Brain pericyte (primary cell): ENCODE measurements at regions not wholly inside any gene's neighbourhood (a gene's known extent, or its start where the extent isn't known, plus 50 kb on each side); places are given as distances from the start of the nearest gene placed in this dataset.

Experiments used
- DNase-seq: peaks from one replicate; pipeline ENCODE4 v3.0.0-alpha.2; 2012; ENCODE audit warnings: low read depth, low spot score

DNA sequence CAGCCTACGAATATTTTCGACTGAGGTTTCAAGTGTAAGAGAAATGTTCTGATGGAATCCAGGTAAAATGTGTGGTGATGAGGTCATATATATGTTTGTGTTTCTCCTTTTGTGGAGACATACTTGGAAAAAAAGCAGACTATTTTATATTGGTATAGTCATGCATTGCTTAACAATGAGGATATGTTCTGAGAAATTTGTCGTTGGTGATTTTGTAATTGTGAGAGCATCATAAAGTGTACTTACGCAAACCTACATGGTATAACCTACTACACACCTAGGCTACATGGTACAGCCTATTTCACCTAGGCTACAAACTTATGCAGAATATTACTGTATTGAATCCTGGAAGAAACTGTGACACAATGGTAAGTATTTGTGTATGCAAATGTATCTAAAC lies 1849.9 kb upstream of the CELF4 start:
- DNase-seq = no peak

DNA sequence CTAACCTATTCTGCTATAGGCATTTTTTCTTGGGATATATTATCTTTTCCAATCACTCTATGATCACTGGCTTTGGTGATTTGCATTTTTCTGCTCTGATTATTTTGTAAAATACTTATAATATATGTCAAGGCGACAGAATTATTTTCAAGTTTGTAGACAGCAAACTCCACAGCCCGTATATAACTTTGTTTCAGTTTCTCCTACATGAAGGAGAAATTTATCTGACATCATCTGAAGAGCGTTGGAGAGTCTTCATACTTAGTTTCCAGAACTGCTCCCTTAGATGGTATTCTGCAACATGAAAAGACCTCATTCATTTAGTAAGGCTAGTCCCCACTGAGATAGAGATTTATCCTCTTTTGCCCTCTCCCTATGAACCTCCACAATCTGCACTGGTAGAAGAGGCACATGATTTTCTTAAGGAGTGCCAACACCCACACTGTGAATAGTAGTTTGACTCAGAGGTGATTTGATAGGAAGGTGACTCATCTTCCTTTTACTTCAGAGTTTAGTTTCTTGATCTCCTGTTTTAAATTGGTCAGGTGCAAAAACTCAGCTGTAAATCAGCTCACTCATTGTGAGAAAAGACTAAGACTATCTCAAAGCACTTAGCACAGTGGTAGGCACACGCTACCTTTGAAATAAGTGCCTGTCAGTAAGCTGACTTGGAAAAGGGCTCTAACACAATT lies 1848.6 kb upstream of the CELF4 start:
- DNase-seq = no peak

DNA sequence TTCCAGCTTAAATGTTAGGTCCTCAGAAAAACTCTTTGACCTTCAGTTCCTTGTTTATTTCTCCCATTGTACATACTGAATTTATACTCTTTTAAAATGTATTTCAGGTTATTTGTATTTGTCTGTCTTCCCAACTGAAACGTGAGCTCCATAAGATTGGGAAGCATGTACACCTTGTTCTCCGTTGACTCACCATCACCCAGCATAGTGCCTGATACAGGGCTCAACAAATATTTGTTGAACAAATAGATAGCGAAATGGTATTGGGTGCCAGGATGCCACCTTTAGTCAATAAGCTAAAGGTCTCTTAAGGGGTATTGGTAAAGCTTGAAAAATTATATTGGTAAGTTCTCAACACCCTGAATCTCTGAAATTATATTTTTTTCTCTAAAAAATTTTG lies 1841.3 kb upstream of the CELF4 start:
- no peak for DNase-seq

DNA sequence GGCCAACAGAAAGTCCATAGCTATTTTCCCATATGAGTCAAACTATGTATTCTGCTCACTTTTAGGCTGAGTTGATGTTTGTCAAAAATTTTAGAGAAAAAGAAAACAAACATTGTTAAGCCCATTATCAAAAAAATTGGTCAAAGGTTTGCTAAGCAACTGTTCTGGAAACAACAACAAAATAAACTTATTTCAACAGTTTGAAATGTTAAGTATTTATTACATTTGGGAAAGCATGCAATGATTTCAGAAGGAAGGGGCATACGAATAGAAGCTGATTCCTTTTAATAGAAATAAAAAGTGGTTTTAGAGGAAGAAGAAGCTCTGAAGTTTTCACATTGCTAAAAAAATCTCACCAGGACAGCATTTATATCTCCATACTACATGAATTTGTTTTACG lies 1837.5 kb upstream of the CELF4 start:
- DNase-seq = no peak

DNA sequence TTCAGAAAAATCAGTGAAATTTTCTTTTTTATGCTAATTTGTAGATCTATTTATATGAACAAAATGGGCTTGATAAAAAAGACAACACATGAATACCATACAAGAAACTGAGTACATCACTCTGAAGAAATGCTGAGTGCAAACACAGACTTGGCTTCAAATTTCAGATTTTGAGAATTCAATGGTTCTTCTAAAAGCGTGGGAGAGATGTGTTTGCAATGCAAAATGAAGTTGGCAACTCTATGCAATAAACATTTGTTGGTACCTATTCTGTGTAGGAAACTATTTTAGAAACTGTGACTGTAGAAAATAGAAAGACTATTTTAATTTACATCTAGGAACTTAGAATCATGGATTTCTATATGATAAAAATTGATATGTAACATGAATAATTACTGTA lies 1834.1 kb upstream of the CELF4 start:
- DNase-seq = no peak

DNA sequence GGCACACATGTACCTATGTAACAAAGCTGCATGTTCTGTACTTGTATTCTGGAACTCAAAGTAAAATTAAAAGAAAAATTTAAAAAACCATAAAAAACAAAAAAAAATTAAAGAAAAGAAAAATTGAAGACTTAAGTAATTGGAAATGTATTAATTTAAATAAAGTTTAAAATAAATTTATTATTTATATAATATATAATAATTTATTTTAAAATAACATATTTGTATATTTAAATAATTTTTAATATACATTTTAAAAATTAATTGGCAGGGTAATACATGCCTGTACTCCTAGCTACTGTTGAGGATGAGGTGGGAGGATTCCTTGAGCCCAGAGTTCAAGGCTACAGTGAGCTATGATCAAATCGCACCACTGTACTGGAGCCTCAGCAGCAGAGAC lies 1830.6 kb upstream of the CELF4 start:
- DNase-seq = no peak

DNA sequence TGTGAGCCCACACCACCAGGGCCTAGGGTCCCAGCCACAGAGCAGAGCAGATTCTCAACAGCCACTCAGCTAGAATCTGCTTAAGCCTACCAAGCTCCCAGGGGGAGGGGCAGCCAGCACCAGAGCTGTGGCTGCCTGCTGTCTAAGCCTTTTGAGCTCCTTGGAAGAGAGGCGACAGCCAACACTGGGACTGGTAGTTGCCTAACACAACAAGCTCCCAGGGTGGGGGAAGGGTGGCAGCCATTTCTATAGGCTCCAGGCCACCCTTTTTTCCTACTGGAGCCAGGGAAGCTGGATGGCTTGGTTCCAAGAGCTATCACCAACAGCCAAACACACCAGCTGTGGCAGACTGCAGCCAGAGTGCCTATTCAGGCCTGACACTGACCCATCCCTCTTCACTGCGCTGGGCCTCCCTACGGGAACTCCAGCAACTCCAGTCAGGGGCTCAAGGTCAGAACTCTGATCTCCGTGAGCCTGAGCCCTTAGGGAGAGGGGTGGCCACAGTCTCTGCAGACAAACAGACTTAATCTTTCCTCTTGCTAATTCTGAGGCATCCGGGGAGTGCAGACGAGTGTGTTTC lies 1824.3 kb upstream of the CELF4 start:
- no peak for DNase-seq

DNA sequence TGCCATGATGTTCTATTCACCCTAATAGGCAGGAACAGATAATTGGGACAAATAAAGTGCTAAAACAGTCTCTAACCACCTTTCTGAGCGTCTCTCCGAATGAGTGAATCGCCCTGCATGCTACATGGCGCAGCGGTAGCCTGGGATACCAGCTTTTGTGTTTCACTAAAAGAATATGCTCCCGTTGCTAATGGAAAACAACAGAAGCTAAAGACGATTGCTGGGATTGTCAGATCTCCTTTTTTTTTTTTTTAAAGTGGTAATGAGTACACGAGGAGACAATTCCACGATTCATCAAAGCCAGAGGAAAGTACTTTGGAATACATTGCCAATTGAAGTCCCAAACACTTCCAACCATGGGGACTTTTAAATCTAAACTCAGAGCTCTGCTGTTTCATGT lies 1815.3 kb upstream of the CELF4 start:
- no peak for DNase-seq

DNA sequence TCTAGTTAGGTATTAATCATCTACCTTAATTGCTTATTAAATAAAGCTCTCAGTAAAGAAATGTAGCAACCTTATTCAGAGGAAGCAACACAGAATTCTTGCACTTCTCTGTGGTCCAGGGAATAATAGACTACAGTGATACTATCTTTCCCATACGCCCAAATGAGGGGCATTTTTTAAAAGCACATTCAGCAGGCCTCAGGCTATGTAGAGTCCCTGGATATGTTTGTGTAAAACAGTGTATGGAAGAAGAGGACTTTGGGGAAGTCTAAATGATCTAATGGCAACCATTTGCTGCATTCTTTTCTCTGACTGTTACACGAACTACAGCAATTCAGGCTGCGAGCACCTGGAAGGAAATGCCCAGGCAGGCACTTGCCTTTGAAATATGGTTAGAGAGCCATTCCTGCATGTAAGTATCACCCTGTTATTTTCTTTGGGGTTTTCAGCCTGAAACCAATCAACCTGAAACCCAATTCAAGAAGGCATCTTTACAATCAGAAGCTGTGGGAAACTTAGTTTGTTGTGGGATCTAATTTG lies 1814.7 kb upstream of the CELF4 start:
- no peak for DNase-seq

DNA sequence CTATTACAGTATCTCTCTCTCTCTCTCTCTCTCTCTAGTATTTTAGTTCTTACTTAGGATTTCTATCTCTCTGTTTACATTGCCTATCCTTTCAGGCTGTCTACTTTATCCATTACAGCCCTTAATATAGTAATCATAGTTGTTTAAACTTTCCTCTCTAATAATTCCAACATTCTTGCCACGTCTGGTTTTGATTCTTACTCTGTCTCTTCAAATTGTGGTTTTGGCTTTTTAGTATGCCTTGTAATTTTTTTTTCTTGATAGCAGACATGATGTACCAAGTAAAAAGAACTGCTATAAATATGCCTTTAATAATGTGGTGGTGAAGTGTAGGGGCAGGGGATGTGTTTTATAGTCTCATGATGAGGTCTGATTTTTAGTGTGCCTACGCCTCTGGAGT lies 1809.5 kb upstream of the CELF4 start:
- no peak for DNase-seq

DNA sequence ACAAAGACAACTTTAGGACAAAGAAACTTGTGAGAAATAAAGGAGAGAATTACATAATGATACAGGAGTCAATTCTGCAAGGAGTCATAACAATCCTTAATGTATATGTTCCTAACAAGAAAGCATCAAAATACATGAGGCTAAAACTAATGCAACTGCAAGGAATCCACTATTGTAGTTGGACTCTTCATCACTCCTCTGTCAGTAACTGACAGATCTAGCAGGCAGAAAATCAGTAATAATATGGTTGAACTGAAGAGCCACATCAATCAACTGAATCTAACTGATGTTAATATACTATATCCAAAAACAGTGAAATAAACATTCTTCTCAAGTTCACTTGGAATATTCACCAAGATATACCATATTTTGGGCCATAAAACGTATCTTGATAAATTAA lies 1806.4 kb upstream of the CELF4 start:
- no peak for DNase-seq

DNA sequence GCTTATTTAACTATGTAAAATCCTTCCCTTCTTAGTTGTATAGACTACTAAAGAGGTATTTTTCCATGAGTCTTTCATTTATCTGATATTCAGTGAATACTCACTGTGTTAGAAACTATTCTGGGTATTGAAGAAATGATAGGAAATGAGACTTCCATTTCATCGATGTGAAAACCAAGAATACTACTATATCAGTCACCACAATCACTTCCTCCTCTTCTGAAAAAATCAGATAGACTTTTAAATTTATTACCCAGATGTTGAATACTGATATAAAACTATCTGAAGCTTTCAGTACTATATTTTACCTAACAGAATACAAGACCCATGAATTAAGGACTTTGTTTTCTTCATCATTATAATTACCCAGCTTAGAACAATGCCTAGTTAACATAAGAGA lies 1801.1 kb upstream of the CELF4 start:
- DNase-seq = no peak

DNA sequence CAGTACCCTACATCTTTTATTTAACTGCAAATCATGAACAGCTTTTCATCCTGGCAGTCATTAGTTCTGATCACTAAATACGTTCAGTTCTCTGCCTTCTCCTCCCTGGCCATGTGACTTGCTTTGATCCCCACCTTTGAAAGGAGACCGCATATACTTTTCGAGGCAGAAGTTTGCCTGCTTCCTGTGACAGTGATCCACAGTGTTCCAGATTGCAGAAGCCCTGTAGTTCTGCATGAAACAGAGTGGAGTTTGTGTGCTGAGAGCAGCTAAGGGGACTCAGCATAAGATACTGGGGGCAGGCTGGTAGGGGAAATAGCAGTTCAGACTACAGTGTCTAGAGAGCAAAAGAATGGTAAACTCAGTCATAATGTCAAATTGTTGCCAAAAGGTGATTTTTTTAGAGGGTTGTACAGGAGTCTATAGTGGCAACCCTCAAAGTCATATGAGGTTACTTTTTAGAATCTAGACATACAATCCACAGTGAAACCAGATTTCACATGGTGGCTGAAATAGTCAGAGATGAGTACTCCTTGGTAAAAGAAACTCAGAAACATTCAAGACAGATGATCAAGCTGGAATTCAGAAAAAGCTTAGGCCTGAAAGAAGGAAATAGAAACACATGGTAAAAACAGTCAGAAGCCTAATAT lies 1800.4 kb upstream of the CELF4 start:
- no peak for DNase-seq

DNA sequence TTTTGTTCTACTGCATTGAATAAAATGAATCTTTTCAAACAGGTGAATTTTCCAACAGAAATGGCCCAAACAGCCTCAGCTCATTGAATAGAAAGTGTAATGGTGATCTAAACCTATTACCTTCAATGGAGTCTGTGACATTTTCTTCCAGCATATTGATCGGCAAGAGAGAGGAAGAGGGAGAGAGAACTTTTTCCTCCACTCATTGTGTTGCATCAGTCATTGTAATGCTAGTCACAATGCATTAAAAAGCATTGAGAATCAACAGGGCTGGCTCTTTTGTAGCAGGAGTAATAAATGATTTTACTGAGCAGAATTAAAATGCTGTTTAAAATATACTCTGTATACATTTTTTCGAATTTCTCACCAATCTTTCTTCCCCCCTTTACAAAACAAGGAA lies 1794.5 kb upstream of the CELF4 start:
- no peak for DNase-seq

DNA sequence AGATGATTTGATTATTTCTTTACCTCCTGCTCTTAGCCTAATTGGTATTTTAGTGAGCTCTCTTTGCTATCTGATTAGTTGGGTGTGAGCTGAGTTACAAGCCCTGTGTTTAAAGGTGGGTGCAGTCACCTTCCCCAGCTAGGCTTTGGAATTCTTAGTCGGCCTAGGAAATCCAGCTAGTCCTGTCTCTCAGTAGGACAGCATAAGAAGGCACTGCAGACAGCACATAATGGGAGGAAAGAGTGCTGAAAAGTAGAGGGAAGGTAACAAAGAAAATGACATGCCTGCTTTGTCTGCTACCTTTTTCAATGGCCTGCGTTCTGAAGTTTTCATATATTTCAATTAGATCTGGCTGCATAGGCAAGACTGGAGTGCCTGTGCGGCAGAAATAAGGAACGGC lies 1794.0 kb upstream of the CELF4 start:
- DNase-seq = no peak

DNA sequence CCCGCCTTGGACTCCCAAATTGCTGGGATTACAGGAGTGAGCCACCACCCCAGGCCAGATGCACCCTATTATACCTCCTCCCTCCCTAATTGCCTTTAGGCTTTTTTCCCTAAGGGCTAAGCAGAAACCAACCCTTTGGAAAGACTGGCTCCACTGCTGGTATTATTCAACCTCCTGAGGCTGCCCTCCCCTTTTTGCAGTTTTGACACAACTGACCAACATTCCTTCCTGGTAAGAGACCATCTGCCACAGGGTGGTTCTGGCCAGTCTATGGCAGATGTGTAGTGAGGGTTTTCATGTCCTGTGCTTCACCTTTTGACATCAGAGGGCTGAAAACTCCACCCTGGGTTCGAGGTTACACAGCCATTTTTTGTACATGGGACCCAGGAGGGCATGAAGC lies 1785.3 kb upstream of the CELF4 start:
- DNase-seq = no peak

DNA sequence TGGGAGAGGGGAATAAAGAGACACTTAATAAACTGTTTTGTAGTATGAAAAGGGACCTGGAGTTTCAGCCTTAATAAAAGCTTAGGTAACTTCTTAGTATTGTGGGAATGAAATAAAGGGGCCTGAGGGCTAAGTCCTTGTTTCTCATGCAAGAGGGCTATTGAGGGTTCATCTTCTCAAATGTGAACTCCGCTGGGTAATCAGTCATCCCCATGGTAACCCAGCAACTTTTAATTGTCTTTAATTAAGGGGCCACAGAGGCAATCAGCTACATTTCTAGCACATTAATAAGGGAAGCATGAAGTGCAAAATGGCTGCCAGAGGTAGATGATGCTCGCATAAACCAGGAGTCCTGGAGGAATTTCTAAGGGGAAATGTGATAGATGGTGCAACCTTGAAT lies 1784.2 kb upstream of the CELF4 start:
- no peak for DNase-seq

DNA sequence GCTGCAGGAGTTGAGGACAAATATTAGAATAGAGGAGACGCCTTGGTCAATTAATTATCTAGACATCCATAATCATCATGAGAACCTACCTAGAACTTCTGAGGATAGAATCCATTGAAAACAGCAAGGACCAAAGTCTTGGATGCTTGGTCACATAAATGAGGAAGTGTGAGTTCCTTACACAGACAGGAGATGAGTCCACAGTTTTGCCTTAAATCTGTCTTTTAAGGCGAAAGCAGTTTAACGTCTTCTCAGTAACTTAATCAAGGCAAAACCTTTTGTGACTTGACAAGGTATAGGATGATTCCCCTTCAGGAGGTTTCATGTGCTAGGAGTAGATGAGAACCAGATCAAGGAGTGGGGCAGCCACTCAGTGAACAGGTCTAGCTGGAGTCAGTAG lies 1783.2 kb upstream of the CELF4 start:
- DNase-seq = no peak

DNA sequence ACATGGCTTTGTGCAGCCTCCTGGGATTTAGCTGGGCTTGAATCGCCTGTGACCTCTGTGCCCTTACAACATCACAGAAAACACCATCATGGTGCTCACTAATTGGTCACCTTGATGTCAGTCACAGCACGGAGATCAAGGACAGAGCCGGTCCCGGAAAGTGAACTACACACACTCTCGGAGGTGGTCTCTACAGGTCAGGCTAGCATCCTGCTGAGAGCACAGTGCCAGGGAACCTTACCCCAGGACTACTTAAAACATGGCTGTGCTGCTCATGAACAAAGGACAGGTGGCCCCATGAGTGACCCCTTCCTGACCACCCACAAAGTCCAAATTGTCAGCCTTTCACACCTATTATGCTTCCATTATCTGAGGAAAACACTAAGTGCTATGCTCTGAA lies 1782.1 kb upstream of the CELF4 start:
- no peak for DNase-seq

DNA sequence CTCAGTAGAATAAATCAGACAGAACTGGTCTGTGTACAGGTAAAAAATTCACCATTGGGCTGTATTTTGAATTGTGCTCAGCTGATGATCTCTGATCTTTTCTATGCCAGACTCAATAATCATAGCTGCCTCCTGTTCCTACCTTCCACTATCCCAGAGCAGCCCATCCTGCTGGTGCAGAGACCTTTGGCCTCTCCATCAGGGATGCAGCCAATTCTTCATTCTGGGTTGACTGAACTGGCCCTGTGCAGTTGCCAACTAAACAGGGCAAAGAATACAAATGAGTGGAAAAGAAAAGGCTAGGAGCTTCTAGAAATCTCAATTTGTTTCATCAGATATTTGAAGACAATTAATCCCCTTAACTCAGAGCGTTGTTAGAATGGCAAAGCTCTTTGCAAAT lies 1781.3 kb upstream of the CELF4 start:
- DNase-seq = no peak

DNA sequence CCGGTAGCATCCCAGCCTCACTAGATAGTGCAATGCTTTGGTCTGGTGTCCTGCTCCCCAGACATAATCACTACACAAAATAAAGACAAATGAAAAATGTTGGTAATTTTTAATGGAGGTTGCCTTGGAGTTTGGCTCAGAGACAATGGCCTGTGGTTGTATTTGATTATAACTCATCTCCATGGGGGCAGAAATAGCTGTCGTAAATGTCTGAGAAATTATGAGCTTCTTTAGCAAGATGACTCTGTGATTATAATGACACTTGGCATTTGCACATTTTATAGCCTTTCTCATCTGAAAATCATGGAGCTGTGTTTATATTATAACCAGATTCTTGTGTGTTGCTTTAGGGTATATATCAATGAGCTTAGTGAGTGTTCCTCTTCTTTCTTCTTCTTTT lies 1779.7 kb upstream of the CELF4 start:
- no peak for DNase-seq

DNA sequence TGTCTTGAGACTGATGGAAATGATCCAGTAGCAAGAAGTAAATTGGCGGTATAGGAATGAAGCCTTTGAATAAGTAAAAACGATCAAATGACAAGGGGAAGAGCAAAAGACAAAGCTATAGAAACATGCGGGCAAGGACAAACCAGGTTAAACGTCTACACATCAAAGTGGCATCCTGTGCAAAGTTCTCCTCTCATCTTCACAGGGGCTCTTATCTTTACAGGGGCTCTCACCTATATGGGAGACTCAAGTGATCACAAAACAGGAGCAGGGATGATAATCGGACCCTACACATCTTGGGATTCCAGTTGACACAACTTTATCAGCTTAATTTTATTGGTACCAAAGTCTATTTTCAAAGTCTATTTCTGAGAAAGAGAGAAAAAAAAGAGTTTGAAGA lies 1778.9 kb upstream of the CELF4 start:
- no peak for DNase-seq

DNA sequence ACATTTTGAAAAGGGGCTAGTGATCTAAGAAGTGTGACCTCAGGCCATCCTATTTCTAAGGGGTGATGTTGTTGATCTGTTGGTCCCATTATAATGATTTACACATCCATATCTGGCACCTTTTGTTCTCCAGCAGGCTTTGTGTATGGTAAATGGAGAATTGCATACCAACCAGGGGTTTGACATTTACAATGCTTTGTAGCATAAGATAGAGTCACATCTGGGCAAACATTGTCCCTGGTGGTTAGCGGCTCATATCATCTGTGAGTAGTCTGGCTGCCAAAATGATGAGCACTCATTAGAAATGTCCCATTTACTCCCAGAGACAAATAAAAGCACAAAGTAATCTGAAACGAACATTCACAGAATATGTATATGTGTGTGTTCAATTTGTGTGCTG lies 1775.5 kb upstream of the CELF4 start:
- DNase-seq = no peak
